K562 (cell line): ENCODE measurements at regions not wholly inside any gene's neighbourhood (a gene's known extent, or its start where the extent isn't known, plus 50 kb on each side); places are given as distances from the start of the nearest gene placed in this dataset.

ENCODE experiments used
- BCL6 ChIP-seq: fragments of 250-450 bp; sonication (Bioruptor Pico); IDR thresholded peaks from 2 replicates; pipeline ENCODE4 v1.4.0; 2020
- EP300 ChIP-seq: IDR thresholded peaks from 2 replicates; pipeline ENCODE4 v1.6.1; 2012; ENCODE audit warnings: low read length, improper control_type of control experiment
- HDAC1 ChIP-seq, 2 experiments: fragments of 450-650 bp; IDR thresholded peaks; 2 replicates each; pipeline ENCODE4 v1.6.1; 2016 to 2017; ENCODE audit warnings: inconsistent platforms in 1 of 2, mild to moderate bottlenecking in 1 of 2, moderate library complexity in 1 of 2
- MYNN ChIP-seq, 2 experiments: sonication (generic); formaldehyde crosslinking in 1 of 2; IDR thresholded peaks; 2 replicates each; pipeline versions ENCODE4 v1.5.0 to v1.6.1; 2016 to 2020; ENCODE audit warnings: antibody characterized with exemption in 1 of 2, missing genetic modification reagents in 1 of 2
- NCOA6 ChIP-seq: fragments of 450-650 bp; IDR thresholded peaks from 2 replicates; pipeline ENCODE4 v1.6.1; 2017; ENCODE audit warnings: mild to moderate bottlenecking
- PYGO2 ChIP-seq: fragments of 450-650 bp; IDR thresholded peaks from 2 replicates; pipeline ENCODE4 v1.6.1; 2016; ENCODE audit warnings: mild to moderate bottlenecking, missing genetic modification characterization, moderate library complexity, missing compliant biosample characterization
- SMARCE1 ChIP-seq: fragments of 450-650 bp; IDR thresholded peaks from 2 replicates; pipeline ENCODE4 v1.7.1; 2016; ENCODE audit warnings: mild to moderate bottlenecking
- ZNF3 ChIP-seq: fragments of 250-450 bp; sonication (Bioruptor Pico); IDR thresholded peaks from 2 replicates; pipeline ENCODE4 v1.5.0; 2021; ENCODE audit warnings: mild to moderate bottlenecking, moderate library complexity
- ZNF311 ChIP-seq: fragments of 250-450 bp; sonication (Bioruptor Pico); IDR thresholded peaks from 2 replicates; pipeline ENCODE4 v1.4.0; 2020; ENCODE audit warnings: mild to moderate bottlenecking, moderate library complexity
- ZNF318 ChIP-seq, 2 experiments: fragments of 450-650 bp; IDR thresholded peaks; 2 replicates each; pipeline ENCODE4 v1.6.1; 2016; ENCODE audit warnings: mild to moderate bottlenecking in 2 of 2, borderline replicate concordance in 1 of 2, low read depth in 1 of 2, moderate library complexity in 1 of 2

- TF ChIP-seq HDAC1 (IDR thresholded peaks at IDR 0.05) (no peak), NCOA6 (no peak), ZNF3 (no peak), ZNF318 (IDR thresholded peaks at IDR 0.05; ENCODE audit: borderline replicate concordance in 1 of 2, low read depth in 1 of 2) (no peak), BCL6 (CRISPR knock-in tag) (no peak), ZNF311 (no peak), PYGO2 (no peak), SMARCE1 (no peak), EP300 (no peak), MYNN (IDR thresholded peaks at IDR 0.05) (no peak), MYNN (CRISPR knock-in tag; IDR thresholded peaks at IDR 0.05) (no peak)
- TF ChIP-seq, all 486 proteins: peak for 0
Observed at GRCh38 chr16:86175816-86176215, 276.9 kb downstream of the IRF8 start (continued).
